ENCODE measurements at regions not wholly inside any gene's neighbourhood (a gene's known extent, or its start where the extent isn't known, plus 50 kb on each side); places are given as distances from the start of the nearest gene placed in this dataset.

- peak in 1 of 5 donors; percentile 5 for DNase-seq
Observed at GRCh38 chr6:156028335-156029131, 572.9 kb upstream of the NOX3 start.

- DNase-seq: no peak
Observed at GRCh38 chr6:156027248-156027626, 571.6 kb upstream of the NOX3 start.

GRCh38 chr6:156026486-156027247 is 571.0 kb upstream of the NOX3 start:
- no peak for DNase-seq

- no peak for DNase-seq
Observed at GRCh38 chr6:156024339-156024738, 568.7 kb upstream of the NOX3 start.

- no peak for DNase-seq
Observed at GRCh38 chr6:156021746-156022396, 566.2 kb upstream of the NOX3 start.

- DNase-seq: no peak
Observed at GRCh38 chr6:156017838-156018237, 562.2 kb upstream of the NOX3 start.

- DNase-seq: no peak
Observed at GRCh38 chr6:156016186-156016976, 560.7 kb upstream of the NOX3 start.

- no peak for DNase-seq
Observed at GRCh38 chr6:156013155-156013554, 557.5 kb upstream of the NOX3 start.

GRCh38 chr6:156009656-156010055 is 554.0 kb upstream of the NOX3 start:
- DNase-seq: no peak

GRCh38 chr6:156004796-156005195 is 549.2 kb upstream of the NOX3 start:
- DNase-seq: no peak

GRCh38 chr6:155996151-155996550 is 540.5 kb upstream of the NOX3 start:
- DNase-seq: no peak

- DNase-seq: no peak
Observed at GRCh38 chr6:155995281-155995680, 539.6 kb upstream of the NOX3 start.

GRCh38 chr6:155994086-155994485 is 538.4 kb upstream of the NOX3 start:
- DNase-seq: no peak

- no peak for DNase-seq
Observed at GRCh38 chr6:155993240-155993639, 537.6 kb upstream of the NOX3 start.

- DNase-seq: no peak
Observed at GRCh38 chr6:155985660-155986138, 530.1 kb upstream of the NOX3 start.

- no peak for DNase-seq
Observed at GRCh38 chr6:155980768-155981079, 525.1 kb upstream of the NOX3 start.

- DNase-seq: no peak
Observed at GRCh38 chr6:155980014-155980767, 524.6 kb upstream of the NOX3 start.

- DNase-seq: no peak
Observed at GRCh38 chr6:155975506-155975905, 519.9 kb upstream of the NOX3 start.

GRCh38 chr6:155974811-155975323 is 519.2 kb upstream of the NOX3 start:
- DNase-seq: no peak

- no peak for DNase-seq
Observed at GRCh38 chr6:155974359-155974758, 518.7 kb upstream of the NOX3 start.

GRCh38 chr6:155970876-155971708 is 515.5 kb upstream of the NOX3 start:
- no peak for DNase-seq
